Memory B cell (primary cell): ENCODE measurements at regions not wholly inside any gene's neighbourhood (a gene's known extent, or its start where the extent isn't known, plus 50 kb on each side); places are given as distances from the start of the nearest gene placed in this dataset.
"Not testable (repeated sequence)": the region's sequence is repeated elsewhere in the genome, so short reads cannot be mapped to it uniquely, and the experiment has no call there.

Source experiments
- ATAC-seq: fragments of 150-1000 bp; cut with Tn5 transposase; 2 replicates; pipeline ENCODE4 v1.10.0; 2021; ENCODE audit warnings: low read depth, mild to moderate bottlenecking, moderate library complexity
- DNase-seq, 2 donors: peaks; one replicate each; pipeline ENCODE4 v3.0.0; 2022; ENCODE audit warnings: low spot score in 2 of 2
- H3K27ac Mint-ChIP-seq: one replicate; pipeline ENCODE4 v1.8.0; 2022; ENCODE audit warnings: mild to moderate bottlenecking, moderate library complexity, mixed read lengths
- H3K27me3 Mint-ChIP-seq: one replicate; pipeline ENCODE4 v1.8.0; 2022; ENCODE audit warnings: mixed read lengths
- H3K36me3 Mint-ChIP-seq: one replicate; pipeline ENCODE4 v1.8.0; 2022; ENCODE audit warnings: mild to moderate bottlenecking, mixed read lengths
- H3K4me1 Mint-ChIP-seq: one replicate; pipeline ENCODE4 v1.8.0; 2022; ENCODE audit warnings: mixed read lengths
- H3K4me3 Mint-ChIP-seq: one replicate; pipeline ENCODE4 v1.8.0; 2022; ENCODE audit warnings: mild to moderate bottlenecking, moderate library complexity, mixed read lengths
- H3K9me3 Mint-ChIP-seq: one replicate; pipeline ENCODE4 v1.8.0; 2022; ENCODE audit warnings: mixed read lengths

- H3K4me1 Mint-ChIP-seq: no peaks in the 10 kb centered on the region
- H3K27me3 Mint-ChIP-seq: peaks cover 28% of the 10 kb centered on the region
- H3K27ac Mint-ChIP-seq: no peak overlapping the region
- H3K36me3 Mint-ChIP-seq: peaks cover 8% of the 10 kb centered on the region
- peaks cover 18% of the 10 kb centered on the region for H3K9me3 Mint-ChIP-seq
- ATAC-seq (no peak), DNase-seq (no peak)
- no peak overlapping the region for H3K4me3 Mint-ChIP-seq
These were observed 124.4 kb upstream of the RNF32 start for GRCh38 chr7:156515911-156516790.

- no peak overlapping the region for H3K4me3 Mint-ChIP-seq
- peaks cover 22% of the 10 kb centered on the region for H3K27me3 Mint-ChIP-seq
- peaks cover 26% of the 10 kb centered on the region for H3K9me3 Mint-ChIP-seq
- no peak overlapping the region for H3K27ac Mint-ChIP-seq
- peaks cover 10% of the 10 kb centered on the region for H3K36me3 Mint-ChIP-seq
- ATAC-seq (no peak), DNase-seq (no peak)
- H3K4me1 Mint-ChIP-seq: no peaks in the 10 kb centered on the region
These were observed 125.7 kb upstream of the RNF32 start for GRCh38 chr7:156514851-156515250.

- Mint-ChIP-seq H3K4me3 (no peak overlapping the region), H3K4me1 (no peaks in the 10 kb centered on the region), H3K36me3 (peaks cover 4% of the 10 kb centered on the region), H3K27me3 (peaks cover 8% of the 10 kb centered on the region), H3K9me3 (peaks cover 26% of the 10 kb centered on the region), H3K27ac (no peak overlapping the region)
- ATAC-seq: no peak
- no peak for DNase-seq
These were observed 129.1 kb upstream of the RNF32 start for GRCh38 chr7:156511426-156511825.

- Mint-ChIP-seq H3K36me3 (peaks cover 4% of the 10 kb centered on the region), H3K27me3 (peaks cover 8% of the 10 kb centered on the region), H3K4me3 (no peak overlapping the region), H3K4me1 (no peaks in the 10 kb centered on the region), H3K9me3 (peaks cover 26% of the 10 kb centered on the region), H3K27ac (no peak overlapping the region)
- DNase-seq (no peak), ATAC-seq (no peak)
These were observed 129.6 kb upstream of the RNF32 start for GRCh38 chr7:156510966-156511365.

- Mint-ChIP-seq H3K27me3 (peaks cover 4% of the 10 kb centered on the region), H3K9me3 (peaks cover 24% of the 10 kb centered on the region), H3K36me3 (peaks cover 4% of the 10 kb centered on the region), H3K27ac (no peak overlapping the region), H3K4me1 (no peaks in the 10 kb centered on the region), H3K4me3 (no peak overlapping the region)
- ATAC-seq (no peak), DNase-seq (no peak)
These were observed 131.4 kb upstream of the RNF32 start for GRCh38 chr7:156509216-156509615.

DNA sequence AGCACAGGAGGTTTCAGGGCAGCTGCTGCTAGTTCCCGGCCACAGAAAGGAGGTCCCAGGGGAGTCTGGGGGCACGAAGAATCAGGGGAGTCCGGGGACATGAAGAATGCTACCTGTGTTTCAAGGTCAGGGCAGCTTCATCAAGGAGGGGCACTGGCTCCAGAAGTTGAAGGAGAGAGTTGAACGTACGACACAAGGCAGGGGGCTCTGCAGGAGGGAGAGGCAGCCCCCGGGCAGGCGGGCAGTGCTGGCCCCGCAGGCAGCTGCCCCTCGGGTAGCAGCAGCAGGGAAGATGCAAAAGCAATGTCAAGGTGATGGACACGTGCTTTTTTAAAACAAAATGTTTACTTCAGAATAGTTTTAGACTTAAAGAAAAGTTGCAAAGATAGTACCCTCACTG lies 134.7 kb upstream of the RNF32 start:
- Mint-ChIP-seq H3K9me3 (peaks cover 17% of the 10 kb centered on the region), H3K27me3 (peaks cover 4% of the 10 kb centered on the region), H3K4me1 (no peaks in the 10 kb centered on the region), H3K36me3 (no peaks in the 10 kb centered on the region), H3K4me3 (no peak overlapping the region), H3K27ac (no peak overlapping the region)
- no peak for DNase-seq
- ATAC-seq: no peak

DNA sequence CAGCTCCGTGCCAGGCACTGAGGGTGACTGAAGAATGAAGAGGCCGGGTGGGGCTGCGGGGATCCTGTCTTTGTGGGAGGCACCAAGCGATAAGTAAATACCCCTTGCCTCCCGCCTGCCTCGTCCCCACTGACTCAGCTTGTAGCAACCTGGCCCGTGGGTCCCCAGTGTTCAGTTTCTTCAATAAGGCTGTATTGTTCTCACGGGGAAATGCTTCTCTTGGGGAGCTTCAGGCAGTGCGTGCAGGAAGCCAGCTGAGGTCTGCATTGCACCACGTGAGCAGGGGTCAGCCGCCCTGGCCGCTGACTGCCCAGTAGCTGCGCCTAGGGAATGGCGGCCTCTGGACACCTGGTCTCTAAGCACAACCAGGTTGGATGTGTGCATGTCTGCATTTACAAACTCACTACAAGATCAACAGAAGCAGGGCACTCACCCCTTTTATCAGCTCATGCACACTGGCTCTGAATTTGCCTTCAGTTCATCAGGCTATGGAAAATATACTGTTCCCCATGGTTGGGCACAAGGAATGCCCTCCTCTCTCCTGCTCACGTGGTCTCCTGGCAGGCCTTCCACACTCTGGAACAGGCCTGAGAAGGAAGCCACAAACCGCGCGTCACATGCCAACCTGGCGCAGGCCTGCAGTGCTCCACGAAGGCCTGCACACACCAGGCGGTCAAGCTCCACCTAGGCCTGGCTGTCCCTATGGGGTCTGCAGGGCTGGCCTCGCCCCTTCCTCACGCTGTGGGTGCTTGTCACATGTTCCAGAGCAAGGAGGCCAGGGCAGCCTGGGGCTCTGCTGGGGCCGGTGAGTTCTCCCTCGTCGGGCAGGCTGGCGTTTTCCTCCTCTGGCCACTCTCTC lies 135.7 kb upstream of the RNF32 start:
- Mint-ChIP-seq H3K9me3 (peaks cover 12% of the 10 kb centered on the region), H3K36me3 (no peaks in the 10 kb centered on the region), H3K27me3 (peaks cover 4% of the 10 kb centered on the region), H3K27ac (no peak overlapping the region), H3K4me1 (no peaks in the 10 kb centered on the region), H3K4me3 (no peak overlapping the region)
- ATAC-seq (no peak), DNase-seq (no peak)

DNA sequence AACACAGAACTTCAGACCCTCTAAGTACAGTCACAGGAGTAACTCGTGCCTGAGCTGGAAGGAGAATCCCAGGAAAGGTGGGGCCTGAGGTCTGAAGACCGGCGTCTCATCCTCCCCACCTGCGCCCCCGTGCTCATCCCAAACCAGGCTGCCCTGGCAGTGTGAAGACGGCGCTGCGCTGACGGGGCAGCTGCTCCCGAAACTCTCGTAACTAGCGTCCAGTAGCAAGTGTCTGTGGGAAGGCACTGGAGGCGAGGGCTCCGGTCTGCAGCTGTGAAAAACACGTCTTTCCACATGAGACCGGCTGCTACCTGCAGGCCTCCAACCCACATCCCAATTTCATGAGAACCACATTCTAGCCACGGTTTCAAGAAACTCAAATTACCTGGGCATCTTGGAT lies 136.6 kb upstream of the RNF32 start:
- Mint-ChIP-seq H3K36me3 (no peaks in the 10 kb centered on the region), H3K4me3 (no peak overlapping the region), H3K4me1 (no peaks in the 10 kb centered on the region), H3K27me3 (peaks cover 3% of the 10 kb centered on the region), H3K9me3 (peaks cover 7% of the 10 kb centered on the region), H3K27ac (no peak overlapping the region)
- ATAC-seq (no peak), DNase-seq (no peak)

DNA sequence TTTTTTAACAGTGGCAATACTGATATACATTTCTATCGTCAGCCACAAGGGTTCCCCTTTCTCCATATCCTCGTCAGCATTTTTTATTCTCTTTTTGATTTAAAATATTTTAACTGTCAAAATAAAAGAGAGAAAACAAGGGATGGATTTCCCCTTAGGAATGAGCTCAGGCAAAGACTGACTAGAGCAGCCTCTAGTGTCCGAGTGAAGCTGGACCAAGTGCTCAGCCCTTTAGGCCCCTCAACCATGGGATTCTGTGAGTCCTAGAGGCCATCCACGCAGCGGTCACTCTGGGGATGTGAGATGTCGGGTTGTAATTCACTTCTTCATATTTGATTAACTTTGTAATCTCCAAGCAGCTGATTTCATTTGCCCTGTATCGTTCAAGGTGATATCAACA lies 137.4 kb upstream of the RNF32 start:
- H3K36me3 Mint-ChIP-seq: no peaks in the 10 kb centered on the region
- no peak overlapping the region for H3K27ac Mint-ChIP-seq
- peaks cover 5% of the 10 kb centered on the region for H3K9me3 Mint-ChIP-seq
- ATAC-seq (no peak), DNase-seq (no peak)
- H3K27me3 Mint-ChIP-seq: peaks cover 3% of the 10 kb centered on the region
- no peaks in the 10 kb centered on the region for H3K4me1 Mint-ChIP-seq
- H3K4me3 Mint-ChIP-seq: no peak overlapping the region

DNA sequence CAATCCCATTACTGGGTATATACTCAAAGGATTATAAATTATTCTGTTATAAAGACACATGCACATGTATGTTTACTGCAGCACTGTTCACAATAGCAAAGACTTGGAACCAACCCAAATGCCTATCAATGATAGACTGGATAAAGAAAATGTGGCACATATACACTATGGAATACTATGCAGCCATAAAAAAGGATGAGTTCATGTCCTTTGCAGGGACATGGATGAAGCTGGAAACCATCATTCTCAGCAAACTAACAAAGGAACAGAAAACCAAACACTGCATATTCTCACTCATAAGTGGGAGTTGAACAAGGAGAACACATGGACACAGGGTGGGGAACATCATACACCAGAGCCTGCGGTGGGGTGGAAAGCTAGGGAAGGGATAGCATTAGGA lies 138.8 kb upstream of the RNF32 start:
- DNase-seq, H3K27ac Mint-ChIP-seq, H3K36me3 Mint-ChIP-seq, H3K27me3 Mint-ChIP-seq, H3K4me3 Mint-ChIP-seq, ATAC-seq, H3K4me1 Mint-ChIP-seq, H3K9me3 Mint-ChIP-seq: not testable (repeated sequence)

GRCh38 chr7:156499247-156499881 lies 141.2 kb upstream of the RNF32 start:
- ATAC-seq: no peak
- no peaks in the 10 kb centered on the region for H3K27me3 Mint-ChIP-seq
- no peak overlapping the region for H3K4me3 Mint-ChIP-seq
- no peak for DNase-seq
- H3K9me3 Mint-ChIP-seq: peaks cover 2% of the 10 kb centered on the region
- no peaks in the 10 kb centered on the region for H3K36me3 Mint-ChIP-seq
- H3K27ac Mint-ChIP-seq: no peak overlapping the region
- H3K4me1 Mint-ChIP-seq: no peaks in the 10 kb centered on the region

- Mint-ChIP-seq H3K4me1 (no peaks in the 10 kb centered on the region), H3K9me3 (peaks cover 2% of the 10 kb centered on the region), H3K27ac (no peak overlapping the region), H3K27me3 (no peaks in the 10 kb centered on the region), H3K4me3 (no peak overlapping the region), H3K36me3 (no peaks in the 10 kb centered on the region)
- no peak for DNase-seq
- no peak for ATAC-seq
These were observed 142.6 kb upstream of the RNF32 start for GRCh38 chr7:156497776-156498509.

- Mint-ChIP-seq H3K4me3 (no peak overlapping the region), H3K9me3 (no peaks in the 10 kb centered on the region), H3K27me3 (peaks cover 4% of the 10 kb centered on the region), H3K36me3 (no peaks in the 10 kb centered on the region), H3K4me1 (peaks cover 2% of the 10 kb centered on the region), H3K27ac (no peak overlapping the region)
- no peak for ATAC-seq
- DNase-seq: no peak
These were observed 143.7 kb upstream of the RNF32 start for GRCh38 chr7:156496865-156497264.
